Common myeloid progenitor, CD34-positive (primary cell): ENCODE measurements at regions not wholly inside any gene's neighbourhood (a gene's known extent, or its start where the extent isn't known, plus 50 kb on each side); places are given as distances from the start of the nearest gene placed in this dataset.

ENCODE experiments used
- CTCF ChIA-PET: fragments of 350-600 bp; sonication (Branson Sonifier 250); formaldehyde crosslinking; loops from one replicate; lab custom pipeline; 2021; ENCODE audit warnings: antibody characterized with exemption; lab: Charles Lee
- POLR2A ChIA-PET: fragments of 350-600 bp; sonication (Branson Sonifier 250); formaldehyde crosslinking; loops from one replicate; lab custom pipeline; 2021; ENCODE audit warnings: antibody characterized with exemption; lab: Charles Lee
- DNase-seq, 3 donors: peaks; one replicate each; pipeline versions ENCODE4 v3.0.0 to v3.0.0-alpha.2; 2013
- H3K27ac ChIP-seq, 2 experiments: 1 replicate in 1 of 2; 2 replicates in 1 of 2; pipeline ENCODE4 v1.7.0; 2013; ENCODE audit warnings: inconsistent platforms in 2 of 2, low read length in 2 of 2, mild to moderate bottlenecking in 2 of 2, low read depth in 1 of 2, moderate library complexity in 1 of 2; ENCODE audit not compliant: severe bottlenecking in 2 of 2, insufficient read depth in 1 of 2, poor library complexity in 1 of 2
- H3K27me3 ChIP-seq, 5 experiments: replicated peaks in 2 of 5; 1 replicate in 3 of 5; 2 replicates in 2 of 5; pipeline versions ENCODE4 v1.6.1 to v1.7.0; 2013; ENCODE audit warnings: low read length in 4 of 5, mild to moderate bottlenecking in 2 of 5, moderate library complexity in 2 of 5, inconsistent platforms in 1 of 5; ENCODE audit not compliant: insufficient read depth in 5 of 5, control insufficient read depth in 4 of 5
- H3K36me3 ChIP-seq, 4 experiments: 1 replicate in 2 of 4; 2 replicates in 2 of 4; pipeline versions ENCODE4 v1.6.1 to v1.7.0; 2013; ENCODE audit warnings: low read length in 3 of 4, control low read depth in 1 of 4, mild to moderate bottlenecking in 1 of 4; ENCODE audit not compliant: control insufficient read depth in 4 of 4, insufficient read depth in 4 of 4
- H3K4me1 ChIP-seq, 4 experiments: 1 replicate in 3 of 4; 2 replicates in 1 of 4; pipeline versions ENCODE4 v1.6.1 to v1.7.1; 2013; ENCODE audit warnings: low read length in 3 of 4, mild to moderate bottlenecking in 3 of 4, control low read depth in 1 of 4, inconsistent platforms in 1 of 4, moderate library complexity in 1 of 4; ENCODE audit not compliant: control insufficient read depth in 4 of 4, insufficient read depth in 4 of 4; ENCODE audit errors: control extremely low read depth in 1 of 4
- H3K4me3 ChIP-seq, 7 experiments: 1 replicate in 4 of 7; 2 replicates in 3 of 7; pipeline versions ENCODE4 v1.5.1 to v1.7.0; 2013; ENCODE audit warnings: mild to moderate bottlenecking in 7 of 7, low read length in 6 of 7, moderate library complexity in 6 of 7, inconsistent platforms in 2 of 7, low read depth in 2 of 7, control low read depth in 1 of 7; ENCODE audit not compliant: insufficient read depth in 4 of 7, control insufficient read depth in 1 of 7; ENCODE audit errors: extremely low read depth in 1 of 7
- H3K9me3 ChIP-seq, 5 experiments: 1 replicate in 4 of 5; 2 replicates in 1 of 5; pipeline versions ENCODE4 v1.6.1 to v1.7.1; 2013; ENCODE audit warnings: low read length in 4 of 5, mild to moderate bottlenecking in 2 of 5, inconsistent platforms in 1 of 5, low read depth in 1 of 5, moderate library complexity in 1 of 5; ENCODE audit not compliant: control insufficient read depth in 4 of 5, insufficient read depth in 2 of 5; ENCODE audit errors: control extremely low read depth in 1 of 5
- WGBS: methylation state at CpG from one replicate; pipeline ENCODE4 v1.1.5; 2013; ENCODE audit not compliant: insufficient coverage; 5-methylcytosine and 5-hydroxymethylcytosine counted together

- ChIA-PET POLR2A (no interaction called here), CTCF (interaction anchor here (0.9 kb wide), 1 partner anchor 105 kb away, joined by 3 read pairs; no protein-coding TSS in a partner anchor)
- Histone ChIP-seq H3K9me3 (no peaks in the 10 kb centered on the region), H3K27me3 (no peaks in the 10 kb centered on the region), H3K4me3 (no peak overlapping the region), H3K36me3 (no peaks in the 10 kb centered on the region), H3K27ac (no peak overlapping the region), H3K4me1 (no peaks in the 10 kb centered on the region)
- no peak for DNase-seq
- WGBS = 100% methylated on average over 4 of the region's 5 CpGs
Measured at GRCh38 chr2:186042207-186043028, 303.8 kb downstream of the FSIP2 start.

GRCh38 chr2:186044761-186045160 lies 306.2 kb downstream of the FSIP2 start:
- Histone ChIP-seq H3K9me3 (no peaks in the 10 kb centered on the region), H3K27ac (no peak overlapping the region), H3K27me3 (no peaks in the 10 kb centered on the region), H3K36me3 (no peaks in the 10 kb centered on the region), H3K4me1 (no peaks in the 10 kb centered on the region), H3K4me3 (no peak overlapping the region)
- DNase-seq = no peak
- POLR2A ChIA-PET = no interaction called here
- CTCF ChIA-PET = no interaction called here
- no CpG with 5 or more reads among the region's 2 CpGs for WGBS

DNA sequence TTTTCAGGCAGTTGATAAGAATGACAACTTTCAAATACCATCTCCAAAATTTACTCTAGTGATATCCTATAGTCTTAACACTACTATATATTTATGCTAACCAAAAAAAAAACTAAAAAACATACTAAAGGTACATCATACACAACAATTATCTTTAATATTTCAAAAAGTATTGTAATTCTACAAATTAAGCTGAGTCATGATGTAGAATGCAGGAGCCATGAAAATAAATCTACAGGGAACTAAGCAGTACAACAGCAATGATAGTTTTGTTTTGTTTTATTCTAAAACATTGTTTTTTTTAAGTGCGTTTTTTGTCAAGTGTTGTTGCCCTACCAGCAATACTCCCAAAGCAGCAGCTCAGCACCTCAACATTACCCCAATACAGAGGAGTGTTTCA lies 314.3 kb downstream of the FSIP2 start:
- WGBS = no CpG with 5 or more reads among the region's 1 CpG
- POLR2A ChIA-PET = interaction anchor here (0.6 kb wide), 1 partner anchor 73 kb away, joined by 4 read pairs; no protein-coding TSS in a partner anchor
- H3K36me3 ChIP-seq = no peaks in the 10 kb centered on the region
- DNase-seq = no peak
- CTCF ChIA-PET = interaction anchor here (0.5 kb wide), 1 partner anchor 78 kb away, joined by 3 read pairs; no protein-coding TSS in a partner anchor
- no peaks in the 10 kb centered on the region for H3K9me3 ChIP-seq
- no peak overlapping the region for H3K4me3 ChIP-seq
- no peak overlapping the region for H3K27ac ChIP-seq
- no peaks in the 10 kb centered on the region for H3K4me1 ChIP-seq
- H3K27me3 ChIP-seq = no peaks in the 10 kb centered on the region

DNA sequence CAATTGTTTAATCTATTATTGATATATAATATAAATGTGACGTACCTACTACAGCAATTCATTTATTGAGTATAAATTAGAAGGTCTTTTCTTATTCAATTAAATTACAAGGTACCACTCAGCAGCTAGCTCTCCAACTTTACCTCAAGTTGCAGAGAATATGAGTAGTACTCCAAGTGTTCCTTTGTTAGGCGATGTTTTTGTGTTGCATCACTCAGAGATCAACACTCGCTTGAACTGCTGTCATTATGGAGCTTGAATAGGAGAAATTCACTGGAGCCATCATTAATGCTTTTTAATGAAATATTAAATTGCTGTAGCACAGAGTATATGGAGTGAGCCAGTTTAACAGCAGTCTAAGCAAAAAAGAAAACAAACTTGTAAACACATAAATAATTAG lies 320.0 kb downstream of the FSIP2 start:
- H3K4me1 ChIP-seq = peaks cover 0 to 2% (median 0%) of the 10 kb centered on the region in 4 experiments
- WGBS = 94% methylated on average over 2 of the region's 3 CpGs
- H3K4me3 ChIP-seq = no peak overlapping the region
- ChIA-PET CTCF (interaction anchor here (0.9 to 1.3 kb wide), 3 partner anchors 14 to 25 kb away, joined by 3 read pairs; no protein-coding TSS in a partner anchor), POLR2A (no interaction called here)
- H3K36me3 ChIP-seq = no peaks in the 10 kb centered on the region
- no peaks in the 10 kb centered on the region for H3K27me3 ChIP-seq
- no peak overlapping the region for H3K27ac ChIP-seq
- no peaks in the 10 kb centered on the region for H3K9me3 ChIP-seq
- DNase-seq = no peak

- DNase-seq = no peak
- Histone ChIP-seq H3K9me3 (no peaks in the 10 kb centered on the region), H3K36me3 (no peaks in the 10 kb centered on the region), H3K27ac (no peak overlapping the region), H3K4me1 (peaks cover 0 to 2% (median 0%) of the 10 kb centered on the region in 4 experiments), H3K27me3 (no peaks in the 10 kb centered on the region), H3K4me3 (no peak overlapping the region)
- CTCF ChIA-PET = interaction anchor here (0.9 to 1.3 kb wide), 3 partner anchors 13 to 26 kb away, joined by 3 read pairs; no protein-coding TSS in a partner anchor
- POLR2A ChIA-PET = no interaction called here
- 67% methylated on average over 1 of the region's 1 CpG for WGBS
Measured at GRCh38 chr2:186059096-186059495, 320.5 kb downstream of the FSIP2 start.

DNA sequence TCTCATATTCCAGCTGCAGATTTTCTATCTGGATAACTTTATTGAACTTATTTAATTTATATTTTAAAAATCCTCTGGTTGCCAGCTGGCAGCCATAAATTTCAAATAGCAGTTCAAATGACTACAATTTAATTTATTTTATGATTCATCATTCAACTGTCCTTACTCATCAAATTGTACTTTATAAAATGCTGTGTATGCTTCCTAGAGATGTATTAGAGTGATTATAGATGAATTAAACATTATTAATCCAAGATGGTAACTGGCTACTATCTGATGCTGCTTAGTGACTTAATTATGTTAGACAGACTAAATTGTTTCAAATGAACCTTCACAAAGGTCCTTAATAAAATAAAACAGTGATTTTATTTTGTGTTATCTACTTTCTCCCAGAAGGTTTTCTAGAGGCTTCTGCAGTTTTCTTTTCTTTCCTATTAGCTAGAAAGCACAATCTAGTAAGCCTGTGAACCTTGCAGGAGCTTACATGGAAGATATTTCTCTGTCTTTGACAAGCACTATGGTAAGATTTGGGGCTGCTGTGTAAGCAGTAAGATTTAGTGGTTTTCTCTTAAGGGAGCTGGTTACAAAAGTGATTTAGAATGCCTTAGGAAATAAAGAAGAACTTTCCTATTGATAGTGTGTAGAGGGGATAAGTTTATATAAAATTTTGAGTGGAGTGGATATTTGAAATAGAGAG lies 322.3 kb downstream of the FSIP2 start:
- no peaks in the 10 kb centered on the region for H3K36me3 ChIP-seq
- POLR2A ChIA-PET = no interaction called here
- CTCF ChIA-PET = interaction anchor here (0.6 to 1.1 kb wide), 2 partner anchors 28 to 498 kb away, joined by 3 read pairs; no protein-coding TSS in a partner anchor

DNA sequence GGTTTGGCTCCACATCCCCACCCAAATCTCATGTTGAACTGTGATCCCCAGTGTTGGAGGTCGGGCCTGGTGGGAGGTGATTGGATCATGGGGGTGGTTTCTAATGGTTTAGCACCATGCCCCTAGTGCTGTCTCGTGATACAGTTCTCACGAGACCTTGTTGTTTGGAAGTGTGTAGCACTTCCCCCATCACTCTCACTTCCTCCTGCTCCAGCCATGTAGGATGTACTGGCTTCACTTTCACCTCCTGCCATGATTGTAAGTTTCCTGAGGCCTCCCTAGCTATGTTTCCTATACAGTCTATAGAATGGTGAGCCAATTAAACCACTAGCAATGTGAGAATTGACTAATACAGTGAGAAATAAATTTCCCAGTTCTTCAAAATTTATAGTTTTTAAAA lies 325.9 kb downstream of the FSIP2 start:
- WGBS = 100% methylated on average over 2 of the region's 3 CpGs
- CTCF ChIA-PET = no interaction called here

More for the DNA sequence above, 322.3 kb downstream of the FSIP2 start:
- DNase-seq = no peak
- H3K9me3 ChIP-seq = no peaks in the 10 kb centered on the region
- H3K27ac ChIP-seq = no peak overlapping the region
- peaks cover 0 to 2% (median 0%) of the 10 kb centered on the region in 4 experiments for H3K4me1 ChIP-seq
- no peaks in the 10 kb centered on the region for H3K27me3 ChIP-seq
- H3K4me3 ChIP-seq = no peak overlapping the region

More for the DNA sequence above, 325.9 kb downstream of the FSIP2 start:
- Histone ChIP-seq H3K36me3 (no peaks in the 10 kb centered on the region), H3K27me3 (no peaks in the 10 kb centered on the region), H3K4me1 (no peaks in the 10 kb centered on the region), H3K4me3 (no peak overlapping the region), H3K9me3 (no peaks in the 10 kb centered on the region), H3K27ac (no peak overlapping the region)
- POLR2A ChIA-PET = no interaction called here
- DNase-seq = no peak
